GM12878 (cell line): ENCODE measurements at regions not wholly inside any gene's neighbourhood (a gene's known extent, or its start where the extent isn't known, plus 50 kb on each side); places are given as distances from the start of the nearest gene placed in this dataset.

Source experiments
- ATAC-seq: fragments of 200-7000 bp; cut with Tn5 transposase; 3 replicates; pipeline ENCODE4 v1.9.1; 2020; ENCODE audit warnings: mild to moderate bottlenecking, moderate library complexity
- BruUV-seq: library from RNA; stranded (reverse); fragments of 400-500 nt; replicated peaks from 2 replicates; lab custom pipeline; 2021; lab: Mats Ljungman, UMichigan
- CTCF ChIA-PET: fragments of 300-600 bp; sonication (Branson Sonifier 250); formaldehyde crosslinking; extraction: SDS; loops from one replicate; lab custom pipeline; 2021; ENCODE audit warnings: inconsistent platforms; lab: Yijun Ruan, JAX
- POLR2A ChIA-PET: fragments of 350-600 bp; formaldehyde crosslinking; extraction: SDS; loops from one replicate; lab custom pipeline; 2021; ENCODE audit warnings: inconsistent platforms; lab: Charles Lee
- RAD21 ChIA-PET: fragments of 300-600 bp; sonication (Branson Sonifier 250); formaldehyde crosslinking; loops from one replicate; lab custom pipeline; 2023; ENCODE audit warnings: antibody characterized with exemption; ENCODE audit not compliant: unreplicated experiment; lab: Charles Lee
- SMC1A ChIA-PET: fragments of 300-600 bp; sonication (Branson Sonifier 250); formaldehyde crosslinking; loops from one replicate; lab custom pipeline; 2023; ENCODE audit not compliant: unreplicated experiment, uncharacterized antibody; lab: Charles Lee
- DNase-seq: peaks from one replicate; pipeline ENCODE4 v3.0.0-alpha.2; 2011; ENCODE audit warnings: low read depth, low spot score
- FAIRE-seq: peaks from 3 replicates; lab custom pipeline; 2011; peaks lifted over from hg19 to GRCh38; lab: Jason Lieb, UNC
- H2AFZ ChIP-seq: 2 replicates; pipeline ENCODE4 v1.6.0; 2011; ENCODE audit warnings: low read depth, low read length, control low read depth; ENCODE audit not compliant: control insufficient read depth
- H3K27ac ChIP-seq: 2 replicates; pipeline ENCODE4 v1.5.1; 2011; ENCODE audit warnings: control low read depth; ENCODE audit not compliant: control insufficient read depth, insufficient read depth
- H3K27me3 ChIP-seq, 2 experiments: replicated peaks in 1 of 2; 2 replicates each; pipeline versions ENCODE4 v1.6.0 to v1.6.1; 2011; ENCODE audit warnings: low read length in 1 of 2; ENCODE audit not compliant: control insufficient read depth in 2 of 2, insufficient read depth in 2 of 2
- H3K36me3 ChIP-seq, 2 experiments: 2 replicates each; pipeline ENCODE4 v1.5.1; 2011; ENCODE audit warnings: low read length in 1 of 2; ENCODE audit not compliant: control insufficient read depth in 2 of 2, insufficient read depth in 2 of 2
- H3K4me1 ChIP-seq: 2 replicates; pipeline ENCODE4 v1.6.1; 2011; ENCODE audit warnings: mild to moderate bottlenecking, low read length, moderate library complexity, mixed read lengths; ENCODE audit not compliant: control insufficient read depth, insufficient read depth
- H3K4me2 ChIP-seq: 2 replicates; pipeline ENCODE4 v1.6.0; 2011; ENCODE audit warnings: control low read depth; ENCODE audit not compliant: control insufficient read depth, insufficient read depth
- H3K4me3 ChIP-seq: fragments of 200-600 bp; sonication (generic); 2 replicates; pipeline ENCODE4 v1.5.1; 2016
- H3K79me2 ChIP-seq: 2 replicates; pipeline ENCODE4 v1.6.0; 2011; ENCODE audit warnings: low read length; ENCODE audit not compliant: control insufficient read depth, insufficient read depth
- H3K9ac ChIP-seq: 2 replicates; pipeline ENCODE4 v1.8.0; 2011; ENCODE audit warnings: low read length, control low read depth, mixed read lengths; ENCODE audit not compliant: control insufficient read depth, insufficient read depth
- H3K9me3 ChIP-seq: replicated peaks from 3 replicates; pipeline ENCODE4 v1.5.1; 2011; ENCODE audit warnings: mild to moderate bottlenecking, low read length; ENCODE audit not compliant: control insufficient read depth, insufficient read depth
- H4K20me1 ChIP-seq: 2 replicates; pipeline ENCODE4 v1.6.0; 2011; ENCODE audit not compliant: control insufficient read depth, insufficient read depth
- BCL11A ChIP-seq: IDR thresholded peaks from 2 replicates; pipeline ENCODE4 v1.6.1; 2011; ENCODE audit warnings: low read depth, low read length
- CHD2 ChIP-seq: IDR thresholded peaks from 2 replicates; pipeline ENCODE4 v1.6.1; 2011; ENCODE audit warnings: low read depth, low read length, improper control_type of control experiment, borderline replicate concordance
- ESRRA ChIP-seq: IDR thresholded peaks from 2 replicates; pipeline ENCODE4 v1.6.1; 2012; ENCODE audit warnings: mild to moderate bottlenecking, low read length, improper control_type of control experiment
- GABPA ChIP-seq: IDR thresholded peaks from 2 replicates; pipeline ENCODE4 v1.6.1; 2014; ENCODE audit warnings: antibody characterized with exemption, low read depth, mild to moderate bottlenecking, inconsistent platforms
- IRF5 ChIP-seq: fragments of 450-650 bp; IDR thresholded peaks from 2 replicates; pipeline ENCODE4 v1.6.1; 2017; ENCODE audit warnings: borderline replicate concordance
- KDM1A ChIP-seq: fragments of 200-600 bp; sonication (generic); IDR thresholded peaks from 2 replicates; pipeline ENCODE4 v1.6.1; 2016; ENCODE audit warnings: borderline replicate concordance
- MTA2 ChIP-seq: fragments of 450-650 bp; IDR thresholded peaks from 2 replicates; pipeline ENCODE4 v1.6.1; 2016; ENCODE audit warnings: low read depth, mild to moderate bottlenecking, moderate library complexity
- MTA3 ChIP-seq: IDR thresholded peaks from 2 replicates; pipeline ENCODE4 v1.6.1; 2012; ENCODE audit warnings: low read length, inconsistent platforms, borderline replicate concordance
- MXI1 ChIP-seq: fragments of 150-350 bp; IDR thresholded peaks from 2 replicates; pipeline ENCODE4 v1.6.1; 2011; ENCODE audit warnings: low read depth, mild to moderate bottlenecking, inconsistent platforms, low read length, improper control_type of control experiment
- NFYB ChIP-seq: IDR thresholded peaks from 2 replicates; pipeline ENCODE4 v1.6.1; 2011; ENCODE audit warnings: low read depth, mild to moderate bottlenecking, low read length, improper control_type of control experiment, moderate library complexity; ENCODE audit not compliant: insufficient read depth
- POLR2AphosphoS5 ChIP-seq: IDR thresholded peaks from 2 replicates; pipeline ENCODE4 v1.6.1; 2011; ENCODE audit warnings: mild to moderate bottlenecking, low read length, inconsistent platforms
- SRF ChIP-seq, 2 experiments: IDR thresholded peaks; 2 replicates each; pipeline ENCODE4 v1.6.1; 2011; ENCODE audit warnings: low read depth in 2 of 2, low read length in 2 of 2, mild to moderate bottlenecking in 1 of 2, moderate library complexity in 1 of 2
- STAT1 ChIP-seq: fragments of 450-650 bp; conservative IDR thresholded peaks from 2 replicates; pipeline ENCODE4 v1.6.1; 2014; ENCODE audit warnings: antibody characterized with exemption, mild to moderate bottlenecking
- SUPT20H ChIP-seq: IDR thresholded peaks from 2 replicates; pipeline ENCODE4 v1.6.1; 2011; ENCODE audit warnings: low read depth, mild to moderate bottlenecking, low read length, moderate library complexity, borderline replicate concordance; ENCODE audit not compliant: control insufficient read depth
- SUZ12 ChIP-seq: fragments of 200-600 bp; sonication (generic); IDR thresholded peaks from one replicate; pipeline ENCODE4 v1.6.1; 2018; ENCODE audit warnings: antibody characterized with exemption, mild to moderate bottlenecking; ENCODE audit not compliant: unreplicated experiment
- TBL1XR1 ChIP-seq: IDR thresholded peaks from 2 replicates; pipeline ENCODE4 v1.6.1; 2012; ENCODE audit warnings: low read depth, low read length, improper control_type of control experiment
- ZNF622 ChIP-seq: fragments of 450-650 bp; IDR thresholded peaks from 2 replicates; pipeline ENCODE4 v1.6.1; 2017; ENCODE audit warnings: mild to moderate bottlenecking, inconsistent platforms
- ZSCAN29 ChIP-seq: fragments of 450-650 bp; IDR thresholded peaks from 2 replicates; pipeline ENCODE4 v1.6.1; 2017; ENCODE audit warnings: mild to moderate bottlenecking, moderate library complexity
- ZZZ3 ChIP-seq: IDR thresholded peaks from 2 replicates; pipeline ENCODE4 v1.6.1; 2011; ENCODE audit warnings: low read depth; ENCODE audit not compliant: control insufficient read depth, insufficient read length
- WGBS: methylation state at CpG from one replicate; pipeline ENCODE4 v1.1.6; 2016; ENCODE audit warnings: low lambda C conversion rate; ENCODE audit not compliant: insufficient replicate concordance, insufficient coverage; ENCODE audit errors: missing lambda C conversion rate; 5-methylcytosine and 5-hydroxymethylcytosine counted together
- in situ Hi-C: fragments of 300-500 bp; cut with MboI; formaldehyde crosslinking; loops from 9 replicates; pipeline ENCODE4 v1.14.3; 2018; ENCODE audit warnings: mixed read lengths
- intact Hi-C: fragments of 100-400 bp; cut with micrococcal nuclease; formaldehyde crosslinking; loops from one replicate; pipeline ENCODE4 v1.14.2; 2022; ENCODE audit not compliant: unreplicated experiment

- Histone ChIP-seq H3K27ac (no peak overlapping the region), H4K20me1 (no peaks in the 10 kb centered on the region), H3K36me3 (no peaks in the 10 kb centered on the region), H3K4me3 (no peak overlapping the region), H3K4me2 (no peak overlapping the region), H2AFZ (no peak overlapping the region), H3K9ac (no peak overlapping the region), H3K79me2 (no peaks in the 10 kb centered on the region), H3K9me3 (no peaks in the 10 kb centered on the region), H3K4me1 (no peaks in the 10 kb centered on the region), H3K27me3 (no peaks in the 10 kb centered on the region)
- FAIRE-seq (no peak), DNase-seq (no peak), ATAC-seq (no peak)
- ChIA-PET CTCF (no interaction called here), RAD21 (no interaction called here), SMC1A (interaction anchor here (0.7 to 1.0 kb wide), 3 partner anchors 26 to 40 kb away, joined by 3 to 4 read pairs (median 3); no protein-coding TSS in a partner anchor), POLR2A (no interaction called here)
- in situ Hi-C loops, result no loop called here
- intact Hi-C loops, result no loop called here
- BruUV-seq, result no TSS peak
- 13% methylated on average over 5 of the region's 5 CpGs for WGBS
- TF ChIP-seq ESRRA, result no peak
- no peak for TF ChIP-seq ZNF622
- TF ChIP-seq NFYB, result no peak
- no peak for TF ChIP-seq IRF5
- no peak for TF ChIP-seq SUPT20H
- no peak for TF ChIP-seq SRF (IDR thresholded peaks at IDR 0.05; ENCODE audit: low read depth in 2 of 2, low read length in 2 of 2)
- TF ChIP-seq TBL1XR1, result no peak
These were observed 555.9 kb downstream of the USP25 start for GRCh38 chr21:16285605-16286126.

GRCh38 chr21:16287046-16287445 is 557.3 kb downstream of the USP25 start:
- WGBS, result 0% methylated on average over 2 of the region's 2 CpGs
- ChIA-PET POLR2A (no interaction called here), SMC1A (no interaction called here), CTCF (no interaction called here), RAD21 (no interaction called here)
- H3K4me3 ChIP-seq, result no peak overlapping the region
- no peaks in the 10 kb centered on the region for H4K20me1 ChIP-seq
- in situ Hi-C loops (no loop called here), intact Hi-C loops (no loop called here)
- H3K27me3 ChIP-seq, result no peaks in the 10 kb centered on the region
- H3K9me3 ChIP-seq, result no peaks in the 10 kb centered on the region
- H3K27ac ChIP-seq, result no peak overlapping the region
- DNase-seq (no peak), ATAC-seq (no peak), FAIRE-seq (no peak)
- H3K36me3 ChIP-seq, result no peaks in the 10 kb centered on the region
- H3K79me2 ChIP-seq, result no peaks in the 10 kb centered on the region
- H3K4me1 ChIP-seq, result no peaks in the 10 kb centered on the region
- H2AFZ ChIP-seq, result no peak overlapping the region
- H3K9ac ChIP-seq, result no peak overlapping the region
- H3K4me2 ChIP-seq, result no peak overlapping the region
- no TSS peak for BruUV-seq
- TF ChIP-seq CHD2 (no peak), POLR2AphosphoS5 (no peak), STAT1 (no peak), BCL11A (no peak), KDM1A (no peak), ZZZ3 (no peak), MTA3 (no peak), MTA2 (no peak), GABPA (no peak), ZSCAN29 (no peak), SUZ12 (no peak), MXI1 (no peak)
